Choroid plexus epithelial cell (primary cell): ENCODE measurements at regions not wholly inside any gene's neighbourhood (a gene's known extent, or its start where the extent isn't known, plus 50 kb on each side); places are given as distances from the start of the nearest gene placed in this dataset.

Experiments
- DNase-seq: peaks from one replicate; pipeline ENCODE4 v3.0.0-alpha.2; 2010; ENCODE audit warnings: low read depth
- H3K4me3 ChIP-seq: 2 replicates; pipeline ENCODE4 v1.5.1; 2011; ENCODE audit warnings: low read depth, mild to moderate bottlenecking, control low read depth, low read length, moderate library complexity
- TF ChIP-seq, protein P1 (sequence below): conservative IDR thresholded peaks from 2 replicates; pipeline ENCODE4 v1.5.1; 2011; ENCODE audit warnings: low read depth, mild to moderate bottlenecking, control low read depth, inconsistent platforms, low read length, moderate library complexity

DNA sequence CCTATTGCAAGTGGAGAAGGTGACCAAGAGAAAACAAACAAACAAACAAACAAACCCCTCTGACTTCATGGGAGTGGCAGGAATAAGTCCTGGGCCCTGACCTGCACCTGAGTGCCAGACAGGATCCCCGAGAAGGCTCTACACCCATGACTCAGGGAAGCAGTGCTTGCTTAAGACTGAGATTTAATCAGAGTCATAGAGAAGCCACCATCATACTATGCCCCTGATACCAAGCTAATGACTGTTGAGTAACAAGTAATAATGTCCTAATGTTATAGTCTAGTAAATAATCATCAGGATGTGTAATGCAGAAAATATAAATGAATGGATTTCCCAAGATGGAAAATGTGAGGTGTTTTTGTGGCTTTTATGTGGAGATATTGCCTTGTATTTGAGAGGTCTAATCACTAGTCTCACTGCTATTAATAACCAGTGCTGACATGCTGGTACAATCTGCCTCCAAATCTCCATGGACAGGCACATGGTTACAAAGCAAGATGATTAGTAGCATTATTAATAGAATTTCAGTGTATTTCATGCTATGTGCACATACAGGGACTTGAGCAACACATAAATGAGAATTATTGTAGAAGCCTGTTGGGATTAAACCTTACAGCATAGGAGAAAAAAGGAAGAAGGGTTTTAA lies 1290.9 kb downstream of the MRPL39 start:
- no peak for DNase-seq
- TF ChIP-seq, protein P1, sequence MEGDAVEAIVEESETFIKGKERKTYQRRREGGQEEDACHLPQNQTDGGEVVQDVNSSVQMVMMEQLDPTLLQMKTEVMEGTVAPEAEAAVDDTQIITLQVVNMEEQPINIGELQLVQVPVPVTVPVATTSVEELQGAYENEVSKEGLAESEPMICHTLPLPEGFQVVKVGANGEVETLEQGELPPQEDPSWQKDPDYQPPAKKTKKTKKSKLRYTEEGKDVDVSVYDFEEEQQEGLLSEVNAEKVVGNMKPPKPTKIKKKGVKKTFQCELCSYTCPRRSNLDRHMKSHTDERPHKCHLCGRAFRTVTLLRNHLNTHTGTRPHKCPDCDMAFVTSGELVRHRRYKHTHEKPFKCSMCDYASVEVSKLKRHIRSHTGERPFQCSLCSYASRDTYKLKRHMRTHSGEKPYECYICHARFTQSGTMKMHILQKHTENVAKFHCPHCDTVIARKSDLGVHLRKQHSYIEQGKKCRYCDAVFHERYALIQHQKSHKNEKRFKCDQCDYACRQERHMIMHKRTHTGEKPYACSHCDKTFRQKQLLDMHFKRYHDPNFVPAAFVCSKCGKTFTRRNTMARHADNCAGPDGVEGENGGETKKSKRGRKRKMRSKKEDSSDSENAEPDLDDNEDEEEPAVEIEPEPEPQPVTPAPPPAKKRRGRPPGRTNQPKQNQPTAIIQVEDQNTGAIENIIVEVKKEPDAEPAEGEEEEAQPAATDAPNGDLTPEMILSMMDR = no peak
- no peak overlapping the region for H3K4me3 ChIP-seq

DNA sequence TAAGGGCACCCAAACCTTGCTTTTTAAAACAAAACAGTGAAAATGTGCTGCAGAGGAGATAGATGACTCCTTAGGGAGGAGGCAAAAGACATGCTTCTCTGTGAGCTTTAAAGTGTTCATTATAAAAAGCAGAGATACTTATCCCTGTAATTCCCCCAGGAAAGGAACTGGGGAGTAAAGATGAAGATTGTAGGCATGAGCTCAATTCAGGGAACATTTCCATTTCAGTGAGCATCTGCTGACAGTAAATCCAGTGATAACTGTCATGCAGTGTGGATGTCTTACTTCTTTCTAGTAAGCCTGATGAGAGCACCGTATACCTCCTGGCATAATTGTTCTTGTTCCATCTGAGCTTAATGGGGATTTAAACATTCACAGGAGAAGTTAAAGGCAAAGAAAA lies 1296.5 kb downstream of the MRPL39 start:
- TF ChIP-seq, protein P1 = no peak
- DNase-seq = no peak
- no peak overlapping the region for H3K4me3 ChIP-seq

DNA sequence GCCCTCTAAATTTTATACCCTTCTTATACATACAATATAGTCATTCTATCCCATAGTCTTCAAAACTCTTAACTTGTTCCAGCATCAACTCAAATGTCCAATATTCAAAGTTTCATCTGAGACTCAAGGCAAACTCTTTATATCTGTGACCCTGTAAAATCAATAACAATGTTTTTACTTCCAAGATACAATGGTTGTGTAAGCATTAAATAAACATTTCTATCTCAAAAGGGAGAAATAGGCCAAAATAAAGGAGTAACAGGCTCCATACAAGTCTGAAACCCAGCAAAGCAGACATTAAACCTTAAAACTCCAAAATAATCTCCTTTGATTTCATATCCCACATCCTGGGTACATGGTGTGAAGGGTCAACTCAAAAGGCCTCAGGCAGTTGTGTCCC lies 1299.1 kb downstream of the MRPL39 start:
- TF ChIP-seq, protein P1 = no peak
- no peak for DNase-seq
- H3K4me3 ChIP-seq = no peak overlapping the region

DNA sequence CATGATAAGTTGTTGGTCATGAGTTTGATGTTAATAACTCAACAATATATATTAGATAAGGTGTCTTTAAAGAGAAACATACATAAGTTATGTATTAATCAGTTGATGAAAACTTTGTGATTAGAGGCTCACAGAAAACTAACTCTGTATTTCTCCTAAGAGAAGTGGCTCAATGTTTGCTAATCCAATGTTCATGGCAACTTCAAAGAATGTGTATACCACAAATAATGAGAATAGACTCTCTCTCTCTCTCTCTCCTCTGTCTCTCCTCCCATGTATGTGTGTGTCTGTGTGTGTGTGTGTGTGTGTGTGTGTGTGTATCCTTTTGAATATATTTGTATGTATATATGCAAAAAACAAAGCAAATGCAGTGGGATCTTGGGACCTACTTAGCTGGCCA lies 1304.9 kb downstream of the MRPL39 start:
- H3K4me3 ChIP-seq = no peak overlapping the region
- TF ChIP-seq, protein P1 = no peak
- no peak for DNase-seq

DNA sequence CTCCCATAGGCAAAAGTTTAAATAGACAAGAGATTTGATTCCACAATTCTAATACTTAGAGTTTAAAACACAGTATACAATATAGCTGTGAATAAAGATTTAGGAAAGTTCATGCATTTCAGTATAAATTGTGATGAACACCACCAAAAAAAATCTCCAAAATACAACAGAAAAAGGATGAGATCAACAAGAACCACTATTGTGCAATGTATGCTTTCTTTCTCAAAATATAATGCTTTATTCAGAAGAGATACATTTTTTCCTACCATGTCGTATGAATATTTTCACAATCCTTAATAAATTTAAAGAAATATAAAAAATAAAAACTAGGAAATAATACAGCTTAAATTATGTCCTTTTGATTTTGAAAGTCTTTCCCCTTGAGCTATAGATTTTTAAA lies 1309.2 kb downstream of the MRPL39 start:
- TF ChIP-seq, protein P1 = no peak
- DNase-seq = no peak
- no peak overlapping the region for H3K4me3 ChIP-seq

DNA sequence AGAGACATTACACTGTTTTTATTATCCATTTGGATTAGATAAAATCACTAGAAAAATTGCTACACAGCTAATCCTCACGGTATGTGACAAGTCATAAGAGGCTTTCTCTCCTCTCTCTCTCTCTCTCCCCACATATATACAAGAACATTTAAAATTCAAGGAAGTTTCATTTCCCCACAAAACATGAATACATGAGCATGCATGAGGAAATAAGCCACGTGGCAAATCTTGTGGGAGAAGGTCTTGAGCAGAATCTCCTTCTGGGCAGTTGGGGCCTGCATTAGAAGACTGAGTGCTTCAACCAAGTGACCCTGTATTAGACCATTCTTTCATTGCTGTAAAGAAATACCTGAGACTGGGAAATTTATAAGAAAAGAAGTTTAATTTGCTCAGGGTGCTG lies 1313.1 kb downstream of the MRPL39 start:
- TF ChIP-seq, protein P1 = no peak
- no peak for DNase-seq
- H3K4me3 ChIP-seq = no peak overlapping the region

DNA sequence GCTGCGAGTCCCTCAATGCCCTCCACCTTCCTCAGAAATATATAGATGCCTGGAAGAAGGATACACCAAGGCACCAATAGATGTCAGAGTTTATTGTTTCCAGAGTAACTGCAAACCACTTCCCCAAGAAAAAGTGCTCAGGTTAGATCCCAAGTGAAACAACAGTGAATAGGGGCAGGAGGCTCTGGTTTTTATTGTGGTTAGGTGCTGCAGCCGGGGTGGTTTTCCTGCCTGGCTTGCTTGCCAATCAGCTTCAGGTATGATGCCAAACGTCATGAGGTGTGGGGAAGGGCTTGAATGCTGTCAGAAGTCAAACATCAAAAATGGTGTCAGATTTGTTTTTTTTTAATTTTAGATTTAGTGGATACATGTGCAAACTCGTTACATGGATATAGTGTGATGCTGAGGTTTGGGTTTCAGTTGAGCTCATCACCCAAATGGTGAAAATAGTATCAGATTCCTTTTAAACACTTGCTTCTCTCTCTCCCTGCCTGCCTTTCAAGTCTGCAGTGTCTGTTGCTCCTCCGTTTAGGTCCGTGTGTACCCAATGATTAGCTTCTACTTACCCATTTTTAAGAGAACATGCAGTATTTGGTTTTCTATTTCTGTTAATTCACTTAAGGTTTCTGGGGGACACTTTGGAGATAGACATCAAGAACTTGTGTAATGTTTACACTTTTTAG lies 1317.0 kb downstream of the MRPL39 start:
- no peak for DNase-seq
- TF ChIP-seq, protein P1 = no peak

More for the DNA sequence above, 1317.0 kb downstream of the MRPL39 start:
- no peak overlapping the region for H3K4me3 ChIP-seq
